H1 (cell line): ENCODE measurements at regions not wholly inside any gene's neighbourhood (a gene's known extent, or its start where the extent isn't known, plus 50 kb on each side); places are given as distances from the start of the nearest gene placed in this dataset.

Experiments
- CTCF ChIA-PET: fragments of 300-600 bp; sonication (Branson Sonifier 250); formaldehyde crosslinking; loops from one replicate; lab custom pipeline; 2021; ENCODE audit not compliant: partially characterized antibody; lab: Charles Lee
- POLR2A ChIA-PET: fragments of 300-600 bp; sonication (Branson Sonifier 250); formaldehyde crosslinking; loops from one replicate; lab custom pipeline; 2021; ENCODE audit warnings: inconsistent platforms; ENCODE audit not compliant: partially characterized antibody; lab: Charles Lee
- DNase-seq, 2 experiments: peaks; one replicate each; pipeline versions ENCODE4 v3.0.0 to v3.0.0-alpha.2; 2010 to 2022; ENCODE audit warnings: low spot score in 2 of 2, low read depth in 1 of 2, mixed read lengths in 1 of 2
- FAIRE-seq: peaks from 2 replicates; lab custom pipeline; 2011; peaks lifted over from hg19 to GRCh38; lab: Jason Lieb, UNC
- H2AFZ ChIP-seq: 2 replicates; pipeline ENCODE4 v1.8.1; 2012; ENCODE audit warnings: low read length, inconsistent platforms
- H2AK5ac ChIP-seq: 2 replicates; pipeline ENCODE4 v1.6.1; 2013; ENCODE audit warnings: low read depth, low read length
- H2BK120ac ChIP-seq: replicated peaks from 2 replicates; pipeline ENCODE3; 2013; ENCODE audit warnings: low read depth, low read length, inconsistent platforms
- H2BK12ac ChIP-seq: 2 replicates; pipeline ENCODE4 v1.6.1; 2013; ENCODE audit warnings: low read depth, low read length
- H2BK15ac ChIP-seq: 2 replicates; pipeline ENCODE4 v1.6.1; 2013; ENCODE audit warnings: low read length
- H2BK20ac ChIP-seq: 2 replicates; pipeline ENCODE4 v1.6.1; 2013; ENCODE audit warnings: low read length
- H2BK5ac ChIP-seq: 2 replicates; pipeline ENCODE4 v1.6.1; 2013; ENCODE audit warnings: low read depth, low read length
- H3K14ac ChIP-seq: 2 replicates; pipeline ENCODE4 v1.6.1; 2013; ENCODE audit warnings: inconsistent platforms; ENCODE audit not compliant: insufficient read length
- H3K18ac ChIP-seq: 2 replicates; pipeline ENCODE4 v1.6.1; 2013; ENCODE audit warnings: low read length; ENCODE audit errors: extremely low read depth
- H3K23ac ChIP-seq: 2 replicates; pipeline ENCODE4 v1.6.1; 2013; ENCODE audit warnings: inconsistent platforms; ENCODE audit not compliant: insufficient read length
- H3K23me2 ChIP-seq: 2 replicates; pipeline ENCODE4 v1.6.1; 2013; ENCODE audit warnings: low read depth, low read length
- H3K27ac ChIP-seq: 2 replicates; pipeline ENCODE4 v1.6.1; 2011; ENCODE audit warnings: low read depth, low read length, inconsistent platforms
- H3K27me3 ChIP-seq, 4 experiments: replicated peaks in 1 of 4; 1 replicate in 1 of 4; 2 replicates in 3 of 4; pipeline versions ENCODE4 v1.6.1 to v1.8.1; 2011 to 2013; ENCODE audit warnings: low read length in 3 of 4, mild to moderate bottlenecking in 3 of 4, inconsistent platforms in 2 of 4, mixed read lengths in 2 of 4, moderate library complexity in 1 of 4; ENCODE audit not compliant: control insufficient read depth in 3 of 4, insufficient read depth in 3 of 4; ENCODE audit errors: extremely low read depth in 1 of 4
- H3K36me3 ChIP-seq, 4 experiments: 2 replicates each; pipeline versions ENCODE4 v1.6.1 to v1.8.1; 2011 to 2013; ENCODE audit warnings: mild to moderate bottlenecking in 4 of 4, low read length in 3 of 4, moderate library complexity in 2 of 4, control low read depth in 1 of 4, inconsistent platforms in 1 of 4; ENCODE audit not compliant: insufficient read depth in 4 of 4, control insufficient read depth in 2 of 4
- H3K4ac ChIP-seq: replicated peaks from 2 replicates; pipeline ENCODE3; 2013; ENCODE audit warnings: low read length, low read depth, mixed read lengths, inconsistent platforms; ENCODE audit not compliant: insufficient read length
- H3K4me1 ChIP-seq, 4 experiments: replicated peaks in 1 of 4; 1 replicate in 1 of 4; 2 replicates in 3 of 4; pipeline versions ENCODE4 v1.6.1 to v1.8.1; 2011 to 2013; ENCODE audit warnings: low read length in 3 of 4, inconsistent platforms in 2 of 4, mixed read lengths in 1 of 4; ENCODE audit not compliant: insufficient read depth in 4 of 4, control insufficient read depth in 3 of 4
- H3K4me2 ChIP-seq, 2 experiments: 2 replicates each; pipeline versions ENCODE4 v1.6.1 to v1.8.1; 2011 to 2013; ENCODE audit warnings: low read depth in 2 of 2, low read length in 2 of 2, control low read depth in 1 of 2, inconsistent platforms in 1 of 2, mild to moderate bottlenecking in 1 of 2; ENCODE audit not compliant: insufficient read depth in 1 of 2
- H3K4me3 ChIP-seq, 4 experiments: fragments of 200-600, 300-600 bp in 1 of 4; sonication (generic), shearing (Covaris generic), sonication (Bioruptor Twin) in 1 of 4; 2 replicates each; pipeline versions ENCODE4 v1.5.1 to v1.8.1; 2011 to 2016; ENCODE audit warnings: low read length in 4 of 4, low read depth in 3 of 4, control low read depth in 2 of 4, inconsistent platforms in 2 of 4, mild to moderate bottlenecking in 2 of 4, mixed read lengths in 1 of 4, moderate library complexity in 1 of 4; ENCODE audit not compliant: insufficient read depth in 2 of 4; ENCODE audit errors: extremely low read depth in 1 of 4
- H3K56ac ChIP-seq: replicated peaks from 2 replicates; pipeline ENCODE3; 2013; ENCODE audit warnings: low read depth, mild to moderate bottlenecking, mixed read lengths, low read length, inconsistent platforms; ENCODE audit not compliant: insufficient read length
- H3K79me1 ChIP-seq: 2 replicates; pipeline ENCODE4 v1.6.1; 2013; ENCODE audit warnings: low read depth, low read length, control low read depth
- H3K79me2 ChIP-seq, 2 experiments: 2 replicates each; pipeline versions ENCODE4 v1.6.1 to v1.8.1; 2012 to 2013; ENCODE audit warnings: low read length in 2 of 2, mild to moderate bottlenecking in 2 of 2, inconsistent platforms in 1 of 2; ENCODE audit not compliant: insufficient read depth in 2 of 2, control insufficient read depth in 1 of 2
- H3K9ac ChIP-seq, 4 experiments: replicated peaks in 1 of 4; 1 replicate in 1 of 4; 2 replicates in 3 of 4; pipeline versions ENCODE4 v1.6.1 to v1.8.1; 2011 to 2013; ENCODE audit warnings: low read depth in 3 of 4, low read length in 3 of 4, control low read depth in 2 of 4, mild to moderate bottlenecking in 2 of 4, moderate library complexity in 2 of 4, inconsistent platforms in 1 of 4; ENCODE audit errors: extremely low read depth in 1 of 4
- H3K9me3 ChIP-seq, 2 experiments: 2 replicates each; pipeline versions ENCODE4 v1.6.1 to v1.8.1; 2012 to 2013; ENCODE audit warnings: mild to moderate bottlenecking in 2 of 2, moderate library complexity in 2 of 2, control low read depth in 1 of 2, inconsistent platforms in 1 of 2, low read depth in 1 of 2, low read length in 1 of 2, mixed read lengths in 1 of 2; ENCODE audit not compliant: insufficient read depth in 2 of 2
- H4K20me1 ChIP-seq, 2 experiments: replicated peaks in 1 of 2; 2 replicates each; pipeline versions ENCODE3 to v1.8.1; 2011 to 2013; ENCODE audit warnings: inconsistent platforms in 2 of 2, low read length in 2 of 2, mild to moderate bottlenecking in 1 of 2; ENCODE audit not compliant: insufficient read depth in 2 of 2, control insufficient read depth in 1 of 2
- H4K5ac ChIP-seq: 2 replicates; pipeline ENCODE4 v1.6.1; 2013; ENCODE audit warnings: low read length, low read depth, mixed read lengths, inconsistent platforms; ENCODE audit not compliant: insufficient read length
- H4K8ac ChIP-seq: 2 replicates; pipeline ENCODE4 v1.8.0; 2013; ENCODE audit warnings: mild to moderate bottlenecking, moderate library complexity, low read length, inconsistent platforms; ENCODE audit not compliant: insufficient read depth; ENCODE audit errors: extremely low read depth
- H4K91ac ChIP-seq: replicated peaks from 2 replicates; pipeline ENCODE3; 2013; ENCODE audit warnings: low read length, mixed read lengths, inconsistent platforms; ENCODE audit not compliant: insufficient read length
- BCL11A ChIP-seq, 2 experiments: IDR thresholded peaks; one replicate each; pipeline ENCODE4 v1.6.1; 2011; ENCODE audit warnings: low read depth in 2 of 2, low read length in 2 of 2, mild to moderate bottlenecking in 2 of 2
- CEBPB ChIP-seq: IDR thresholded peaks from 2 replicates; pipeline ENCODE4 v1.6.1; 2012; ENCODE audit warnings: low read depth, low read length
- EGR1 ChIP-seq: IDR thresholded peaks from 2 replicates; pipeline ENCODE4 v1.6.1; 2011; ENCODE audit warnings: low read depth, low read length, borderline replicate concordance
- HDAC6 ChIP-seq: IDR thresholded peaks from one replicate; pipeline ENCODE4 v1.7.1; 2012; ENCODE audit warnings: low read depth, mild to moderate bottlenecking, inconsistent platforms, low read length, moderate library complexity
- JUN ChIP-seq: IDR thresholded peaks from 2 replicates; pipeline ENCODE4 v1.6.1; 2011; ENCODE audit warnings: low read depth, mild to moderate bottlenecking, improper control_type of control experiment, low read length
- JUND ChIP-seq: IDR thresholded peaks from 2 replicates; pipeline ENCODE4 v1.6.1; 2011; ENCODE audit warnings: mild to moderate bottlenecking, improper control_type of control experiment, low read length
- POU5F1 ChIP-seq: IDR thresholded peaks from 2 replicates; pipeline ENCODE4 v1.6.1; 2011; ENCODE audit warnings: low read depth, mild to moderate bottlenecking, low read length, moderate library complexity
- RBBP5 ChIP-seq: IDR thresholded peaks from 2 replicates; pipeline ENCODE4 v1.7.1; 2012; ENCODE audit warnings: low read depth, mild to moderate bottlenecking, inconsistent platforms, low read length, moderate library complexity, borderline replicate concordance
- SP1 ChIP-seq: IDR thresholded peaks from 2 replicates; pipeline ENCODE4 v1.6.1; 2011; ENCODE audit warnings: low read depth, low read length
- SP4 ChIP-seq: IDR thresholded peaks from 2 replicates; pipeline ENCODE4 v1.6.1; 2012; ENCODE audit warnings: low read length, inconsistent platforms
- WGBS, 2 experiments: shearing (Covaris generic) in 1 of 2; methylation state at CpG; one replicate each; pipeline versions ENCODE4 v1.1.6 to v1.1.7; 2013 to 2015; ENCODE audit warnings: low lambda C conversion rate in 2 of 2, mixed read lengths in 2 of 2, inconsistent platforms in 1 of 2, low coverage in 1 of 2, missing lambda C conversion rate in 1 of 2; ENCODE audit not compliant: insufficient replicate concordance in 2 of 2, insufficient coverage in 1 of 2, insufficient read length in 1 of 2; ENCODE audit errors: extremely low coverage in 1 of 2, missing lambda C conversion rate in 1 of 2; 5-methylcytosine and 5-hydroxymethylcytosine counted together
- TF ChIP-seq, protein P1 (sequence below): IDR thresholded peaks from 2 replicates; pipeline ENCODE4 v1.6.1; 2011; ENCODE audit warnings: low read length, improper control_type of control experiment

DNA sequence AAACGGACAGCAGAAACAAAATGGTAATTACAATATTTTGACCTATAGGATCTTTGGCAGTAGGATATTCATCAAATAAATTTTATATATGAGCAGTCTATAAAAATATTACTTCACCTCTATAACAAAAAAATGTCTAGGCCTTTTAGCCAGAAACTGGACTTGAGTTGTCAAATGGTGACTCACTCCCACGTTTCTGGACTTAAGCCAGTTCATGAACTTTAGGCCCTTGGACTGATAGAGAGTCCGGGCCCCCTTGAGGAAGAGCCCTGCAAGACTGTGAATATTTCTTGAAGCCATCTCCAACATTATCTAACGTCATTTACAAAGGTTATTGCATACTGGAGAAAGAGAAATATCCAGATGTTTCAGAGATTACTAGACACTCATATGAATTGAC lies 106.8 kb upstream of the FAM47A start:
- Histone ChIP-seq H3K23me2 (no peaks in the 10 kb centered on the region), H2BK5ac (no peak overlapping the region), H3K36me3 (no peaks in the 10 kb centered on the region), H3K27ac (no peak overlapping the region), H3K56ac (no peak overlapping the region), H3K14ac (no peak overlapping the region), H3K4me3 (no peak overlapping the region), H4K5ac (no peak overlapping the region), H3K23ac (no peak overlapping the region), H4K20me1 (no peaks in the 10 kb centered on the region), H3K4me1 (no peaks in the 10 kb centered on the region), H2BK120ac (no peak overlapping the region), H2BK15ac (no peak overlapping the region), H3K79me1 (no peaks in the 10 kb centered on the region), H2AK5ac (no peak overlapping the region), H3K79me2 (no peaks in the 10 kb centered on the region), H4K91ac (no peak overlapping the region), H3K27me3 (no peaks in the 10 kb centered on the region), H3K9ac (no peak overlapping the region), H2BK20ac (no peak overlapping the region), H3K4ac (no peak overlapping the region), H4K8ac (no peak overlapping the region), H2AFZ (no peak overlapping the region), H3K18ac (no peak overlapping the region), H2BK12ac (no peak overlapping the region), H3K9me3 (no peaks in the 10 kb centered on the region), H3K4me2 (no peak overlapping the region)
- 91% methylated on average over 3 of the region's 4 CpGs; no CpG with 5 or more reads in 1 of the 2 experiments for WGBS, 2 experiments
- POLR2A ChIA-PET: no interaction called here
- no peak for FAIRE-seq
- CTCF ChIA-PET: no interaction called here
- TF ChIP-seq, protein P1, sequence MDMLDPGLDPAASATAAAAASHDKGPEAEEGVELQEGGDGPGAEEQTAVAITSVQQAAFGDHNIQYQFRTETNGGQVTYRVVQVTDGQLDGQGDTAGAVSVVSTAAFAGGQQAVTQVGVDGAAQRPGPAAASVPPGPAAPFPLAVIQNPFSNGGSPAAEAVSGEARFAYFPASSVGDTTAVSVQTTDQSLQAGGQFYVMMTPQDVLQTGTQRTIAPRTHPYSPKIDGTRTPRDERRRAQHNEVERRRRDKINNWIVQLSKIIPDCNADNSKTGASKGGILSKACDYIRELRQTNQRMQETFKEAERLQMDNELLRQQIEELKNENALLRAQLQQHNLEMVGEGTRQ: no peak
- TF ChIP-seq JUND (no peak), BCL11A (IDR thresholded peaks at IDR 0.05; ENCODE audit: low read depth in 2 of 2, low read length in 2 of 2) (no peak), RBBP5 (no peak), HDAC6 (no peak), CEBPB (no peak), SP1 (no peak), POU5F1 (no peak), JUN (no peak), EGR1 (no peak), SP4 (no peak)
- DNase-seq: no peak
